Fibroblast of mammary gland (primary cell): ENCODE measurements at regions not wholly inside any gene's neighbourhood (a gene's known extent, or its start where the extent isn't known, plus 50 kb on each side); places are given as distances from the start of the nearest gene placed in this dataset.

Experiments
- DNase-seq: peaks from one replicate; pipeline ENCODE4 v3.0.0-alpha.2; 2010; ENCODE audit warnings: low read depth
- H3K4me3 ChIP-seq: 2 replicates; pipeline ENCODE4 v1.5.1; 2011; ENCODE audit warnings: low read depth, mild to moderate bottlenecking, low read length, moderate library complexity; ENCODE audit not compliant: control insufficient read depth
- CTCF ChIP-seq: conservative IDR thresholded peaks from 2 replicates; pipeline ENCODE4 v1.5.1; 2011; ENCODE audit warnings: low read depth, low read length, inconsistent platforms; ENCODE audit not compliant: control insufficient read depth, insufficient read depth

GRCh38 chr13:85724546-85725432 is 74.4 kb downstream of the SLITRK6 start:
- no peak for TF ChIP-seq CTCF
- no peak for DNase-seq
- no peak overlapping the region for H3K4me3 ChIP-seq

GRCh38 chr13:85719749-85720148 is 79.5 kb downstream of the SLITRK6 start:
- H3K4me3 ChIP-seq: no peak overlapping the region
- no peak for TF ChIP-seq CTCF
- no peak for DNase-seq

- H3K4me3 ChIP-seq: no peak overlapping the region
- no peak for DNase-seq
- TF ChIP-seq CTCF: no peak
These were observed 81.3 kb downstream of the SLITRK6 start for GRCh38 chr13:85717921-85718320.

GRCh38 chr13:85710545-85710944 is 88.7 kb downstream of the SLITRK6 start:
- no peak for DNase-seq
- no peak for TF ChIP-seq CTCF
- H3K4me3 ChIP-seq: no peak overlapping the region

- no peak overlapping the region for H3K4me3 ChIP-seq
- no peak for DNase-seq
- no peak for TF ChIP-seq CTCF
These were observed 89.5 kb downstream of the SLITRK6 start for GRCh38 chr13:85709721-85710120.

GRCh38 chr13:85709072-85709471 is 90.1 kb downstream of the SLITRK6 start:
- H3K4me3 ChIP-seq: no peak overlapping the region
- DNase-seq: no peak
- TF ChIP-seq CTCF: no peak

- H3K4me3 ChIP-seq: no peak overlapping the region
- no peak for DNase-seq
- TF ChIP-seq CTCF: no peak
These were observed 98.3 kb downstream of the SLITRK6 start for GRCh38 chr13:85700906-85701305.
